ENCODE measurements at regions not wholly inside any gene's neighbourhood (a gene's known extent, or its start where the extent isn't known, plus 50 kb on each side); places are given as distances from the start of the nearest gene placed in this dataset.

GRCh38 chr20:54377992-54378773, 97.2 kb upstream of the DOK5 start:
- POLR2A ChIA-PET = no interaction called here
- Histone ChIP-seq H2AFZ (ENCODE audit: low read depth) (no peak overlapping the region), H3K4me2 (no peak overlapping the region), H3K79me2 (ENCODE audit: insufficient read depth) (no peaks in the 10 kb centered on the region), H3K9me3 (no peaks in the 10 kb centered on the region), H3F3A (replicated peaks; ENCODE audit: insufficient read depth) (no peaks in the 10 kb centered on the region), H3K27ac (ENCODE audit: low read depth in 2 of 2, low read length in 1 of 2) (no peak overlapping the region), H3K9ac (no peak overlapping the region), H3K36me3 (replicated peaks in 1 of 2; ENCODE audit: control insufficient read depth in 1 of 2, insufficient read depth in 2 of 2, low read length in 1 of 2) (no peaks in the 10 kb centered on the region), H3K4me3 (ENCODE audit: low read depth in 2 of 2, low read length in 1 of 2) (no peak overlapping the region), H3K4me1 (ENCODE audit: control insufficient read depth in 1 of 2, insufficient read depth in 2 of 2, low read depth in 1 of 2, low read length in 1 of 2) (no peaks in the 10 kb centered on the region), H3K9me2 (no peaks in the 10 kb centered on the region), H3K27me3 (ENCODE audit: insufficient read depth) (no peaks in the 10 kb centered on the region), H4K20me1 (ENCODE audit: insufficient read depth) (no peaks in the 10 kb centered on the region)
- CTCF ChIA-PET = no interaction called here
- TF ChIP-seq PBX3 (IDR thresholded peaks at IDR 0.05) (no peak), TAF1 (IDR thresholded peaks at IDR 0.05; ENCODE audit: borderline replicate concordance, low read depth, low read length) (no peak), SMC3 (IDR thresholded peaks at IDR 0.05; ENCODE audit: low read depth, low read length) (no peak), NFIC (IDR thresholded peaks at IDR 0.05; ENCODE audit: borderline replicate concordance) (no peak), TCF12 (IDR thresholded peaks at IDR 0.05) (no peak), IRF3 (IDR thresholded peaks at IDR 0.05; ENCODE audit: low read depth, low read length) (no peak), YY1 (IDR thresholded peaks at IDR 0.05; ENCODE audit: low read depth) (no peak), USF2 (IDR thresholded peaks at IDR 0.05; ENCODE audit: borderline replicate concordance, low read depth, low read length) (no peak), JUND (IDR thresholded peaks at IDR 0.05) (no peak), CTCF (IDR thresholded peaks at IDR 0.05) (no peak), RCOR1 (IDR thresholded peaks at IDR 0.05; ENCODE audit: low read length) (no peak), USF1 (IDR thresholded peaks at IDR 0.05; ENCODE audit: borderline replicate concordance, low read depth) (no peak), FOSL2 (IDR thresholded peaks at IDR 0.05; ENCODE audit: borderline replicate concordance, low read depth) (no peak)
- WGBS (ENCODE audit: low lambda C conversion rate) = 13% methylated on average over 1 of the region's 1 CpG
- DNase-seq = no peak

Measured in SK-N-SH (cell line).